ENCODE measurements at regions not wholly inside any gene's neighbourhood (a gene's known extent, or its start where the extent isn't known, plus 50 kb on each side); places are given as distances from the start of the nearest gene placed in this dataset.

DNA sequence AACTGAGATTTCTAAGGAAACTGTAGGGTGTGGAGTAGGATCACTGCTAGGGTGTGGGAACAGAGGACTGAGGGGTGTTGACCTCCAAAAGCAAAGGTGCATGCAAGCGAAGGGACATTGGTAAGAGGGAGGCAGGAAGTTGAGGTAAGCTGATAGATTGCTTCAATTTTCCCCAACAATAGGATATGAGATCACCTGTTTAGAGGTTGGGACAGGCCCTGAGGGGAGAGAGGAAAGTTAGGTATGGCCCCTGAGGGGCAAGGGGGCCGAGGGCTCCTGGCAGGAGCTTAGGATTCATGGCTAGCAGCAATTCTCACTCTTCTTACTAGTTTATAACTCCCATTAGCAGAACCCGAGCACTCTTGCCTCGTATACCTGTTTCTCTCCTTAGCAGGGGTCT lies 106.8 kb upstream of the RPS6KA2 start:
- Histone ChIP-seq H3K4me1 (ENCODE audit: insufficient read depth, low read length) (no peaks in the 10 kb centered on the region), H2AFZ (ENCODE audit: low read length) (no peak overlapping the region), H4K5ac (ENCODE audit: insufficient read length, low read depth, low read length) (no peak overlapping the region), H3K23ac (ENCODE audit: insufficient read length, low read depth, low read length) (no peak overlapping the region), H2BK120ac (ENCODE audit: low read depth, low read length, poor library complexity, severe bottlenecking) (no peak overlapping the region), H4K8ac (replicated peaks; ENCODE audit: insufficient read length, low read depth, low read length) (no peak overlapping the region), H2BK15ac (ENCODE audit: low read depth, low read length) (no peak overlapping the region), H3K56ac (ENCODE audit: insufficient read length, low read depth, low read length) (no peak overlapping the region), H2AK5ac (ENCODE audit: insufficient read length, low read length) (no peak overlapping the region), H4K91ac (ENCODE audit: insufficient read length, low read depth, low read length) (no peak overlapping the region), H3K27ac (ENCODE audit: insufficient read length, low read depth, low read length) (no peak overlapping the region), H3T11ph (ENCODE audit: low read length) (no peak overlapping the region), H4K20me1 (ENCODE audit: control insufficient read depth, insufficient read depth, insufficient read length) (no peaks in the 10 kb centered on the region), H3K4ac (ENCODE audit: low read depth, low read length) (no peak overlapping the region), H2BK5ac (ENCODE audit: insufficient read length, low read length) (no peak overlapping the region), H2BK20ac (ENCODE audit: low read depth, low read length, poor library complexity, severe bottlenecking) (no peak overlapping the region), H3K79me1 (ENCODE audit: insufficient read depth, low read depth, low read length, poor library complexity, severe bottlenecking) (no peaks in the 10 kb centered on the region), H3K18ac (ENCODE audit: insufficient read length, low read depth, low read length) (no peak overlapping the region), H3K27me3 (ENCODE audit: insufficient read depth, low read length) (no peaks in the 10 kb centered on the region), H3K23me2 (ENCODE audit: insufficient read length, low read depth, low read length, poor library complexity, severe bottlenecking) (no peaks in the 10 kb centered on the region), H3K14ac (ENCODE audit: insufficient read depth, low read length) (no peak overlapping the region), H3K79me2 (ENCODE audit: insufficient read depth, low read length) (no peaks in the 10 kb centered on the region), H3K9me3 (ENCODE audit: control insufficient read depth, low read depth, low read length) (no peaks in the 10 kb centered on the region), H2BK12ac (ENCODE audit: insufficient read length, low read depth, low read length) (no peak overlapping the region), H3K4me2 (ENCODE audit: insufficient read depth, insufficient read length, low read length) (no peak overlapping the region), H3K9ac (ENCODE audit: extremely low read depth, insufficient read length, low read length) (no peak overlapping the region)
- H3K27me3 Mint-ChIP-seq (ENCODE audit: low read depth): peaks cover 3% of the 10 kb centered on the region; the same call in 1 of the 2 replicates
- peaks cover 6 to 9% of the 10 kb centered on the region in 2 experiments; a peak in 3 of 5 replicates for H3K9me3 Mint-ChIP-seq
- TF ChIP-seq, protein P1, sequence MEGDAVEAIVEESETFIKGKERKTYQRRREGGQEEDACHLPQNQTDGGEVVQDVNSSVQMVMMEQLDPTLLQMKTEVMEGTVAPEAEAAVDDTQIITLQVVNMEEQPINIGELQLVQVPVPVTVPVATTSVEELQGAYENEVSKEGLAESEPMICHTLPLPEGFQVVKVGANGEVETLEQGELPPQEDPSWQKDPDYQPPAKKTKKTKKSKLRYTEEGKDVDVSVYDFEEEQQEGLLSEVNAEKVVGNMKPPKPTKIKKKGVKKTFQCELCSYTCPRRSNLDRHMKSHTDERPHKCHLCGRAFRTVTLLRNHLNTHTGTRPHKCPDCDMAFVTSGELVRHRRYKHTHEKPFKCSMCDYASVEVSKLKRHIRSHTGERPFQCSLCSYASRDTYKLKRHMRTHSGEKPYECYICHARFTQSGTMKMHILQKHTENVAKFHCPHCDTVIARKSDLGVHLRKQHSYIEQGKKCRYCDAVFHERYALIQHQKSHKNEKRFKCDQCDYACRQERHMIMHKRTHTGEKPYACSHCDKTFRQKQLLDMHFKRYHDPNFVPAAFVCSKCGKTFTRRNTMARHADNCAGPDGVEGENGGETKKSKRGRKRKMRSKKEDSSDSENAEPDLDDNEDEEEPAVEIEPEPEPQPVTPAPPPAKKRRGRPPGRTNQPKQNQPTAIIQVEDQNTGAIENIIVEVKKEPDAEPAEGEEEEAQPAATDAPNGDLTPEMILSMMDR (conservative IDR thresholded peaks at IDR 0.05): no peak
- peaks cover 23 to 26% of the 10 kb centered on the region in 2 experiments for H3K4me1 Mint-ChIP-seq
- no peak overlapping the region for H3K4me3 Mint-ChIP-seq
- no peak for DNase-seq
- no CpG with 5 or more reads among the region's 4 CpGs for WGBS (ENCODE audit: extremely low coverage, insufficient read length, low lambda C conversion rate)
- 0 out of 7 replicates have a peak, but pooled peaks cover 0 to 7% (median 4%) of the 10 kb centered on the region in 3 experiments for H3K36me3 Mint-ChIP-seq (ENCODE audit: insufficient read depth in 1 of 3, low read depth in 3 of 3)
- no peak overlapping the region; a peak in 1 of 7 replicates for H3K27ac Mint-ChIP-seq

All from H9 (cell line).